ENCODE measurements at regions not wholly inside any gene's neighbourhood (a gene's known extent, or its start where the extent isn't known, plus 50 kb on each side); places are given as distances from the start of the nearest gene placed in this dataset.

DNA sequence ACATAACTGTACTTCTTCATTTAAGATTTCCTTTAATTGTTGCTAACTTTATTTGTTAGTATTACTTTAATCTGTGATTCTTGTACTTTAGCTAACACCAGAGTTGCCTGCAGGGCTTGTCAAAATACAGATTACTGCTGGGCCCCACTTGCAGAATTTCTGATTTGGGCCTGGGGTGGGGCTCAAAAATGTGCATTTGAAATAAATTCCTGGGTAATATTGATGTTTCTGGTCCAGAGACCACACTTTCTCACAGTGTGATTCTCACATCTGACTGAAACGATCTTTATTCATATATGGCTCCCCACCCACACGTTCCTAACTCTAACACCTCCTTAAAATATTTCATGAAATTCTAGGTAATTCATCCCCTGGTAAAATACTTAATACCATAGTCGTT, 452.6 kb upstream of the ACVR2A start:
- TF ChIP-seq, protein P1, sequence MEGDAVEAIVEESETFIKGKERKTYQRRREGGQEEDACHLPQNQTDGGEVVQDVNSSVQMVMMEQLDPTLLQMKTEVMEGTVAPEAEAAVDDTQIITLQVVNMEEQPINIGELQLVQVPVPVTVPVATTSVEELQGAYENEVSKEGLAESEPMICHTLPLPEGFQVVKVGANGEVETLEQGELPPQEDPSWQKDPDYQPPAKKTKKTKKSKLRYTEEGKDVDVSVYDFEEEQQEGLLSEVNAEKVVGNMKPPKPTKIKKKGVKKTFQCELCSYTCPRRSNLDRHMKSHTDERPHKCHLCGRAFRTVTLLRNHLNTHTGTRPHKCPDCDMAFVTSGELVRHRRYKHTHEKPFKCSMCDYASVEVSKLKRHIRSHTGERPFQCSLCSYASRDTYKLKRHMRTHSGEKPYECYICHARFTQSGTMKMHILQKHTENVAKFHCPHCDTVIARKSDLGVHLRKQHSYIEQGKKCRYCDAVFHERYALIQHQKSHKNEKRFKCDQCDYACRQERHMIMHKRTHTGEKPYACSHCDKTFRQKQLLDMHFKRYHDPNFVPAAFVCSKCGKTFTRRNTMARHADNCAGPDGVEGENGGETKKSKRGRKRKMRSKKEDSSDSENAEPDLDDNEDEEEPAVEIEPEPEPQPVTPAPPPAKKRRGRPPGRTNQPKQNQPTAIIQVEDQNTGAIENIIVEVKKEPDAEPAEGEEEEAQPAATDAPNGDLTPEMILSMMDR (IDR thresholded peaks at IDR 0.05), result no peak
- Mint-ChIP-seq H3K9me3 (no peaks in the 10 kb centered on the region), H3K27ac (no peak overlapping the region), H3K4me1 (ENCODE audit: low read depth) (no peaks in the 10 kb centered on the region), H3K27me3 (no peaks in the 10 kb centered on the region), H3K4me3 (no peak overlapping the region), H3K36me3 (ENCODE audit: low read depth) (no peaks in the 10 kb centered on the region)
- Histone ChIP-seq H3K4me3 (ENCODE audit: low read length) (no peak overlapping the region), H3K4me1 (ENCODE audit: insufficient read depth, low read length) (no peaks in the 10 kb centered on the region), H3K36me3 (ENCODE audit: insufficient read depth, low read length) (no peaks in the 10 kb centered on the region), H3K27ac (ENCODE audit: low read depth in 1 of 2, low read length in 2 of 2) (no peak overlapping the region), H3K27me3 (ENCODE audit: control insufficient read depth in 1 of 2, insufficient read depth in 2 of 2, low read length in 2 of 2) (no peaks in the 10 kb centered on the region), H3K9me3 (ENCODE audit: control insufficient read depth in 1 of 2, insufficient read depth in 1 of 2, low read length in 2 of 2) (no peaks in the 10 kb centered on the region)
- CTCF ChIA-PET, result no interaction called here
- intact Hi-C loops (cut with DNase I, micrococcal nuclease), result no loop called here
- DNase-seq (no peak), ATAC-seq (ENCODE audit: poor library complexity) (no peak)
- POLR2A ChIA-PET, result no interaction called here

- no peaks in the 10 kb centered on the region for H3K4me1 Mint-ChIP-seq (ENCODE audit: low read depth)
- Histone ChIP-seq H3K27me3 (ENCODE audit: control insufficient read depth in 1 of 2, insufficient read depth in 2 of 2, low read length in 2 of 2) (no peaks in the 10 kb centered on the region), H3K4me1 (ENCODE audit: insufficient read depth, low read length) (no peaks in the 10 kb centered on the region), H3K27ac (ENCODE audit: low read depth in 1 of 2, low read length in 2 of 2) (no peak overlapping the region), H3K4me3 (ENCODE audit: low read length) (no peak overlapping the region), H3K9me3 (ENCODE audit: control insufficient read depth in 1 of 2, insufficient read depth in 1 of 2, low read length in 2 of 2) (no peaks in the 10 kb centered on the region), H3K36me3 (ENCODE audit: insufficient read depth, low read length) (no peaks in the 10 kb centered on the region)
- DNase-seq (no peak), ATAC-seq (ENCODE audit: poor library complexity) (no peak)
- H3K36me3 Mint-ChIP-seq (ENCODE audit: low read depth), result no peaks in the 10 kb centered on the region
- no peaks in the 10 kb centered on the region for H3K27me3 Mint-ChIP-seq
- H3K27ac Mint-ChIP-seq, result no peak overlapping the region
- H3K4me3 Mint-ChIP-seq, result no peak overlapping the region
- ChIA-PET CTCF (interaction anchor here (1.1 kb wide), 1 partner anchor 39 kb away, joined by 3 read pairs; no protein-coding TSS in a partner anchor), POLR2A (no interaction called here)
- no peaks in the 10 kb centered on the region for H3K9me3 Mint-ChIP-seq
- TF ChIP-seq, protein P1 (IDR thresholded peaks at IDR 0.05), result no peak
- intact Hi-C loops (cut with DNase I, micrococcal nuclease), result no loop called here
Observed at GRCh38 chr2:147390475-147390874, 454.4 kb upstream of the ACVR2A start.

GRCh38 chr2:147389218-147389617, 455.6 kb upstream of the ACVR2A start:
- POLR2A ChIA-PET, result interaction anchor here (1.6 kb wide), 1 partner anchor 10 kb away, joined by 3 read pairs; no protein-coding TSS in a partner anchor
- Histone ChIP-seq H3K9me3 (ENCODE audit: control insufficient read depth in 1 of 2, insufficient read depth in 1 of 2, low read length in 2 of 2) (no peaks in the 10 kb centered on the region), H3K27me3 (ENCODE audit: control insufficient read depth in 1 of 2, insufficient read depth in 2 of 2, low read length in 2 of 2) (no peaks in the 10 kb centered on the region), H3K4me3 (ENCODE audit: low read length) (no peak overlapping the region), H3K4me1 (ENCODE audit: insufficient read depth, low read length) (no peaks in the 10 kb centered on the region), H3K36me3 (ENCODE audit: insufficient read depth, low read length) (no peaks in the 10 kb centered on the region), H3K27ac (ENCODE audit: low read depth in 1 of 2, low read length in 2 of 2) (no peak overlapping the region)
- TF ChIP-seq, protein P1 (IDR thresholded peaks at IDR 0.05), result no peak
- CTCF ChIA-PET, result interaction anchor here (1.1 kb wide), 1 partner anchor 37 kb away, joined by 3 read pairs; no protein-coding TSS in a partner anchor
- ATAC-seq (ENCODE audit: poor library complexity), result no peak
- no peak for DNase-seq
- H3K4me1 Mint-ChIP-seq (ENCODE audit: low read depth), result no peaks in the 10 kb centered on the region
- no peaks in the 10 kb centered on the region for H3K9me3 Mint-ChIP-seq
- no peaks in the 10 kb centered on the region for H3K36me3 Mint-ChIP-seq (ENCODE audit: low read depth)
- no peak overlapping the region for H3K27ac Mint-ChIP-seq
- H3K27me3 Mint-ChIP-seq, result no peaks in the 10 kb centered on the region
- H3K4me3 Mint-ChIP-seq, result no peak overlapping the region
- intact Hi-C loops (cut with DNase I, micrococcal nuclease), result no loop called here
